ENCODE measurements at regions not wholly inside any gene's neighbourhood (a gene's known extent, or its start where the extent isn't known, plus 50 kb on each side); places are given as distances from the start of the nearest gene placed in this dataset.

- no peak overlapping the region for H3K9ac ChIP-seq (ENCODE audit: low read length)
- H3K9me3 ChIP-seq (ENCODE audit: insufficient read depth, low read length) = no peaks in the 10 kb centered on the region
- no peaks in the 10 kb centered on the region for H3K79me2 ChIP-seq (ENCODE audit: insufficient read depth, low read length)
- no peaks in the 10 kb centered on the region for H3K36me3 ChIP-seq (ENCODE audit: low read length)
- no peak overlapping the region for H3K4me2 ChIP-seq (ENCODE audit: low read depth, low read length, poor library complexity, severe bottlenecking)
- no peak overlapping the region for H3K4me3 ChIP-seq (ENCODE audit: insufficient read depth, low read length, poor library complexity, severe bottlenecking)
- H3K9me2 ChIP-seq (replicated peaks; ENCODE audit: insufficient read depth, low read length) = no peaks in the 10 kb centered on the region
- no peaks in the 10 kb centered on the region for H3F3A ChIP-seq (ENCODE audit: insufficient read depth)
- H3K27me3 ChIP-seq (ENCODE audit: low read length) = no peaks in the 10 kb centered on the region
- H3K27ac ChIP-seq (ENCODE audit: low read depth, low read length) = no peak overlapping the region
- TF ChIP-seq EZH2phosphoT487 (conservative IDR thresholded peaks at IDR 0.05; ENCODE audit: low read length) (no peak), CTCF (IDR thresholded peaks at IDR 0.05; ENCODE audit: insufficient read depth, low read length, poor library complexity, severe bottlenecking) (no peak)
- no peaks in the 10 kb centered on the region for H4K20me1 ChIP-seq (ENCODE audit: low read depth, low read length)
- no peak overlapping the region for H2AFZ ChIP-seq (ENCODE audit: low read depth, low read length, severe bottlenecking)
These were observed 293.0 kb downstream of the KCNS3 start for GRCh38 chr2:18171191-18172139.

GRCh38 chr2:18170642-18171041, 292.2 kb downstream of the KCNS3 start:
- Histone ChIP-seq H3K9me3 (ENCODE audit: insufficient read depth, low read length) (no peaks in the 10 kb centered on the region), H3K9me2 (replicated peaks; ENCODE audit: insufficient read depth, low read length) (no peaks in the 10 kb centered on the region), H3K79me2 (ENCODE audit: insufficient read depth, low read length) (no peaks in the 10 kb centered on the region), H3K4me3 (ENCODE audit: insufficient read depth, low read length, poor library complexity, severe bottlenecking) (no peak overlapping the region), H3F3A (ENCODE audit: insufficient read depth) (no peaks in the 10 kb centered on the region), H3K27me3 (ENCODE audit: low read length) (no peaks in the 10 kb centered on the region), H3K4me2 (ENCODE audit: low read depth, low read length, poor library complexity, severe bottlenecking) (no peak overlapping the region), H3K9ac (ENCODE audit: low read length) (no peak overlapping the region), H3K36me3 (ENCODE audit: low read length) (no peaks in the 10 kb centered on the region), H4K20me1 (ENCODE audit: low read depth, low read length) (no peaks in the 10 kb centered on the region), H2AFZ (ENCODE audit: low read depth, low read length, severe bottlenecking) (no peak overlapping the region), H3K27ac (ENCODE audit: low read depth, low read length) (no peak overlapping the region)
- TF ChIP-seq EZH2phosphoT487 (conservative IDR thresholded peaks at IDR 0.05; ENCODE audit: low read length) (no peak), CTCF (IDR thresholded peaks at IDR 0.05; ENCODE audit: insufficient read depth, low read length, poor library complexity, severe bottlenecking) (no peak)

- Histone ChIP-seq H3K9me3 (ENCODE audit: insufficient read depth, low read length) (no peaks in the 10 kb centered on the region), H3K4me3 (ENCODE audit: insufficient read depth, low read length, poor library complexity, severe bottlenecking) (no peak overlapping the region), H2AFZ (ENCODE audit: low read depth, low read length, severe bottlenecking) (no peak overlapping the region), H3K27ac (ENCODE audit: low read depth, low read length) (no peak overlapping the region), H3F3A (ENCODE audit: insufficient read depth) (no peaks in the 10 kb centered on the region), H3K27me3 (ENCODE audit: low read length) (no peaks in the 10 kb centered on the region), H3K36me3 (ENCODE audit: low read length) (no peaks in the 10 kb centered on the region), H4K20me1 (ENCODE audit: low read depth, low read length) (no peaks in the 10 kb centered on the region), H3K9ac (ENCODE audit: low read length) (no peak overlapping the region), H3K9me2 (replicated peaks; ENCODE audit: insufficient read depth, low read length) (no peaks in the 10 kb centered on the region), H3K4me2 (ENCODE audit: low read depth, low read length, poor library complexity, severe bottlenecking) (no peak overlapping the region), H3K79me2 (ENCODE audit: insufficient read depth, low read length) (no peaks in the 10 kb centered on the region)
- no peak for TF ChIP-seq CTCF (IDR thresholded peaks at IDR 0.05; ENCODE audit: insufficient read depth, low read length, poor library complexity, severe bottlenecking)
- TF ChIP-seq EZH2phosphoT487 (conservative IDR thresholded peaks at IDR 0.05; ENCODE audit: low read length) = no peak
These were observed 291.4 kb downstream of the KCNS3 start for GRCh38 chr2:18169893-18170175.
